ENCODE measurements at regions not wholly inside any gene's neighbourhood (a gene's known extent, or its start where the extent isn't known, plus 50 kb on each side); places are given as distances from the start of the nearest gene placed in this dataset.

GRCh38 chr2:235155163-235155562 lies 203.3 kb downstream of the SH3BP4 start:
- Histone ChIP-seq H3K4me2 (ENCODE audit: low read length) (no peak overlapping the region), H3K36me3 (ENCODE audit: control insufficient read depth, insufficient read depth, low read length) (no peaks in the 10 kb centered on the region), H3K27ac (no peak overlapping the region), H3K4me3 (ENCODE audit: low read depth, low read length) (no peak overlapping the region), H3K9ac (no peak overlapping the region), H3K4me1 (no peaks in the 10 kb centered on the region), H3K79me2 (no peaks in the 10 kb centered on the region), H3K27me3 (ENCODE audit: control insufficient read depth, insufficient read depth, low read length) (no peaks in the 10 kb centered on the region), H2AFZ (no peak overlapping the region), H3K9me3 (ENCODE audit: control insufficient read depth, low read length) (no peaks in the 10 kb centered on the region)
- TF ChIP-seq CTCF (IDR thresholded peaks at IDR 0.05), result no peak

- no peak overlapping the region for H3K4me3 ChIP-seq (ENCODE audit: low read depth, low read length)
- no peak for TF ChIP-seq CTCF (IDR thresholded peaks at IDR 0.05)
- H3K9me3 ChIP-seq (ENCODE audit: control insufficient read depth, low read length), result no peaks in the 10 kb centered on the region
- H3K27me3 ChIP-seq (ENCODE audit: control insufficient read depth, insufficient read depth, low read length), result no peaks in the 10 kb centered on the region
- H3K4me2 ChIP-seq (ENCODE audit: low read length), result no peak overlapping the region
- H3K4me1 ChIP-seq, result no peaks in the 10 kb centered on the region
- no peaks in the 10 kb centered on the region for H3K36me3 ChIP-seq (ENCODE audit: control insufficient read depth, insufficient read depth, low read length)
- H3K27ac ChIP-seq, result no peak overlapping the region
- H3K9ac ChIP-seq, result no peak overlapping the region
- no peaks in the 10 kb centered on the region for H3K79me2 ChIP-seq
- H2AFZ ChIP-seq, result no peak overlapping the region
These were observed 204.2 kb downstream of the SH3BP4 start for GRCh38 chr2:235156055-235156454.

- Histone ChIP-seq H3K79me2 (no peaks in the 10 kb centered on the region), H3K9me3 (ENCODE audit: control insufficient read depth, low read length) (no peaks in the 10 kb centered on the region)
These were observed 206.1 kb downstream of the SH3BP4 start for GRCh38 chr2:235157746-235158482.

GRCh38 chr2:235160281-235160810 lies 208.5 kb downstream of the SH3BP4 start:
- Histone ChIP-seq H3K4me3 (ENCODE audit: low read depth, low read length) (no peak overlapping the region), H3K4me2 (ENCODE audit: low read length) (no peak overlapping the region), H3K27ac (no peak overlapping the region), H3K27me3 (ENCODE audit: control insufficient read depth, insufficient read depth, low read length) (no peaks in the 10 kb centered on the region), H3K36me3 (ENCODE audit: control insufficient read depth, insufficient read depth, low read length) (no peaks in the 10 kb centered on the region), H3K79me2 (no peaks in the 10 kb centered on the region), H3K4me1 (no peaks in the 10 kb centered on the region), H2AFZ (no peak overlapping the region), H3K9me3 (ENCODE audit: control insufficient read depth, low read length) (no peaks in the 10 kb centered on the region), H3K9ac (no peak overlapping the region)
- TF ChIP-seq CTCF (IDR thresholded peaks at IDR 0.05), result no peak

More at GRCh38 chr2:235157746-235158482, 206.1 kb downstream of the SH3BP4 start:
- Histone ChIP-seq H2AFZ (no peak overlapping the region), H3K4me3 (ENCODE audit: low read depth, low read length) (no peak overlapping the region), H3K27ac (no peak overlapping the region), H3K36me3 (ENCODE audit: control insufficient read depth, insufficient read depth, low read length) (no peaks in the 10 kb centered on the region), H3K4me1 (no peaks in the 10 kb centered on the region), H3K4me2 (ENCODE audit: low read length) (no peak overlapping the region), H3K27me3 (ENCODE audit: control insufficient read depth, insufficient read depth, low read length) (no peaks in the 10 kb centered on the region), H3K9ac (no peak overlapping the region)
- TF ChIP-seq CTCF (IDR thresholded peaks at IDR 0.05), result no peak

- Histone ChIP-seq H3K36me3 (ENCODE audit: control insufficient read depth, insufficient read depth, low read length) (no peaks in the 10 kb centered on the region), H3K79me2 (no peaks in the 10 kb centered on the region), H3K4me1 (no peaks in the 10 kb centered on the region), H3K4me3 (ENCODE audit: low read depth, low read length) (no peak overlapping the region), H3K9me3 (ENCODE audit: control insufficient read depth, low read length) (no peaks in the 10 kb centered on the region), H3K27me3 (ENCODE audit: control insufficient read depth, insufficient read depth, low read length) (no peaks in the 10 kb centered on the region), H3K4me2 (ENCODE audit: low read length) (no peak overlapping the region), H2AFZ (no peak overlapping the region), H3K27ac (no peak overlapping the region), H3K9ac (no peak overlapping the region)
- no peak for TF ChIP-seq CTCF (IDR thresholded peaks at IDR 0.05)
These were observed 209.7 kb downstream of the SH3BP4 start for GRCh38 chr2:235161565-235161964.
